ENCODE measurements at regions not wholly inside any gene's neighbourhood (a gene's known extent, or its start where the extent isn't known, plus 50 kb on each side); places are given as distances from the start of the nearest gene placed in this dataset.

DNA sequence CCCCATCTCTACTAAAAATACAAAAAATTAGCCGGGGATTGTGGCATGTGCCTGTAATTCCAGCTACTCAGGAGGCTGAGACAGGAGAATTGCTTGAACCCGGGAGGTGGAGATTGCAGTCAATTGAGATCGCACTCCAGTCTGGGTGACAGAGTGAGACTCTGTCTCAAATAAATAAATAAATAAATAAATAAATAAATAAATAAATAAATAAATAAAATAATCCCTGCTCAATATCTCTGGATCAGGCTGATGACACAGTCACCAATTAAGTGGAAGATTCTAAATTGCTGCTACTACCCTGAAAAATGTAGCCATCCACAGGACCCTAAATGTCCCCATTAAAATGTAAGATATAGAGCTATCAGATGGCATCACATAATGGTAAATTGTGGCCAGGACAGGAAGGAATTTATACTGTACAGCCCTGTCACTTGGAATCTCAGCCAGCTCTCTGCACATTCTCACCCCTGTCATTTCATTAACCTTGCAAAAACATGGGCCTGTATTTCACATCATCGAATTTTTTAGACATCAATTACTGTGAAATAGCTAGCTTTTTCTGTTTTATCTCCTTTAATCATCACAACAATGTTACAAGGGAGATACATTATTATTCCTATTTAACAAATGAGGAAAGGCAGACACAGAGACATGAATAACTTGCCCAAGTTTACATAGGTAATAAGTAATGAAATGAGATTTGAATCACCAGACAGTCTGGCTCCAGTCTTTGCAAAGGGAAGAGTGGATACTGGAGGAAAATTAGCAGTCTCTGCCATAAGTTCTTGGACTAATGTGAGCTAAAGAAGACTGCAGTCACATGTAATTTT, 56.7 kb upstream of the NTPCR start:
- DNase-seq, result no peak

- DNase-seq, result no peak
Observed at GRCh38 chr1:232894436-232894835, 56.0 kb upstream of the NTPCR start.

GRCh38 chr1:232897949-232898465, 52.4 kb upstream of the NTPCR start:
- DNase-seq, result no peak

DNA sequence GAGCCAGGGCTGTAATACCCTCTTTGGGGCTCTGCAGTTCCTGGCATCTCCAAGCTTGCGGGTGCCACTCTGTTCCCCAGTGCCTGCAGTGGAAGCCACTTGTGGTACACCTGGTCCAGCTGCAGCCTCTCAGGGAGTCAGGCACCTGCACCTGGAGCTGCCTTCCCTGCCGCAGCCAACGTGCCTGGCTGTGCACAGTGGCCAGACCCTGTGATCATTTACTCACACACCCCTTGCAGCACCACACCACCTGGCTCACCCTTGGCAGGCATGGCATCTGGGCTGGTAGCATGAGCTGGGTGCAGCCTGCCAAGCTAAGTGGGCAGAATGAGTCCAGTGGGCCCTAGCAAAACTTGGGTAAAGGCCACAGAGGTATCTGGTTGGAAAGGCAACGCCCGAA, 51.1 kb upstream of the NTPCR start:
- no peak for DNase-seq

GRCh38 chr1:232899839-232900238, 50.6 kb upstream of the NTPCR start:
- no peak for DNase-seq

Data from NCI-H69 (cell line).